ENCODE measurements at regions not wholly inside any gene's neighbourhood (a gene's known extent, or its start where the extent isn't known, plus 50 kb on each side); places are given as distances from the start of the nearest gene placed in this dataset.

GRCh38 chr4:35952751-35953150 is 291.6 kb downstream of the ARAP2 start:
- DNase-seq (ENCODE audit: extremely low spot score, unreplicated experiment), result no peak
- H3K27me3 Mint-ChIP-seq (ENCODE audit: unreplicated experiment), result no peaks in the 10 kb centered on the region
- H3K4me1 Mint-ChIP-seq (ENCODE audit: unreplicated experiment), result no peaks in the 10 kb centered on the region
- TF ChIP-seq CTCF (IDR thresholded peaks at IDR 0.05), result no peak
- H3K27ac Mint-ChIP-seq (ENCODE audit: unreplicated experiment), result no peak overlapping the region
- peaks cover 14% of the 10 kb centered on the region for H3K9me3 Mint-ChIP-seq (ENCODE audit: unreplicated experiment)
- no peaks in the 10 kb centered on the region for H3K36me3 Mint-ChIP-seq (ENCODE audit: unreplicated experiment)
- no peak overlapping the region for H3K4me3 Mint-ChIP-seq (ENCODE audit: unreplicated experiment)

GRCh38 chr4:35963383-35963782 is 280.9 kb downstream of the ARAP2 start:
- no peak overlapping the region for H3K27ac Mint-ChIP-seq (ENCODE audit: unreplicated experiment)
- H3K9me3 Mint-ChIP-seq (ENCODE audit: unreplicated experiment), result no peaks in the 10 kb centered on the region
- no peak for DNase-seq (ENCODE audit: extremely low spot score, unreplicated experiment)
- no peak overlapping the region for H3K4me3 Mint-ChIP-seq (ENCODE audit: unreplicated experiment)
- no peaks in the 10 kb centered on the region for H3K27me3 Mint-ChIP-seq (ENCODE audit: unreplicated experiment)
- peaks cover 10% of the 10 kb centered on the region for H3K4me1 Mint-ChIP-seq (ENCODE audit: unreplicated experiment)
- TF ChIP-seq CTCF (IDR thresholded peaks at IDR 0.05), result no peak
- H3K36me3 Mint-ChIP-seq (ENCODE audit: unreplicated experiment), result no peaks in the 10 kb centered on the region

- no peaks in the 10 kb centered on the region for H3K36me3 Mint-ChIP-seq (ENCODE audit: unreplicated experiment)
- no peak for TF ChIP-seq CTCF (IDR thresholded peaks at IDR 0.05)
- no peak overlapping the region for H3K4me3 Mint-ChIP-seq (ENCODE audit: unreplicated experiment)
- no peaks in the 10 kb centered on the region for H3K9me3 Mint-ChIP-seq (ENCODE audit: unreplicated experiment)
- no peaks in the 10 kb centered on the region for H3K27me3 Mint-ChIP-seq (ENCODE audit: unreplicated experiment)
- no peak for DNase-seq (ENCODE audit: extremely low spot score, unreplicated experiment)
- no peak overlapping the region for H3K27ac Mint-ChIP-seq (ENCODE audit: unreplicated experiment)
- H3K4me1 Mint-ChIP-seq (ENCODE audit: unreplicated experiment), result peaks cover 10% of the 10 kb centered on the region
Observed at GRCh38 chr4:35963974-35964515, 280.3 kb downstream of the ARAP2 start.

- H3K4me3 Mint-ChIP-seq (ENCODE audit: unreplicated experiment), result no peak overlapping the region
- DNase-seq (ENCODE audit: extremely low spot score, unreplicated experiment), result no peak
- no peaks in the 10 kb centered on the region for H3K9me3 Mint-ChIP-seq (ENCODE audit: unreplicated experiment)
- H3K4me1 Mint-ChIP-seq (ENCODE audit: unreplicated experiment), result peaks cover 10% of the 10 kb centered on the region
- no peak overlapping the region for H3K27ac Mint-ChIP-seq (ENCODE audit: unreplicated experiment)
- no peaks in the 10 kb centered on the region for H3K36me3 Mint-ChIP-seq (ENCODE audit: unreplicated experiment)
- H3K27me3 Mint-ChIP-seq (ENCODE audit: unreplicated experiment), result no peaks in the 10 kb centered on the region
- TF ChIP-seq CTCF (IDR thresholded peaks at IDR 0.05), result no peak
Observed at GRCh38 chr4:35965300-35965699, 279.0 kb downstream of the ARAP2 start.

GRCh38 chr4:35966566-35966965 is 277.7 kb downstream of the ARAP2 start:
- no peak overlapping the region for H3K4me3 Mint-ChIP-seq (ENCODE audit: unreplicated experiment)
- peaks cover 10% of the 10 kb centered on the region for H3K4me1 Mint-ChIP-seq (ENCODE audit: unreplicated experiment)
- no peak for DNase-seq (ENCODE audit: extremely low spot score, unreplicated experiment)
- no peaks in the 10 kb centered on the region for H3K27me3 Mint-ChIP-seq (ENCODE audit: unreplicated experiment)
- H3K36me3 Mint-ChIP-seq (ENCODE audit: unreplicated experiment), result no peaks in the 10 kb centered on the region
- no peak overlapping the region for H3K27ac Mint-ChIP-seq (ENCODE audit: unreplicated experiment)
- H3K9me3 Mint-ChIP-seq (ENCODE audit: unreplicated experiment), result no peaks in the 10 kb centered on the region
- TF ChIP-seq CTCF (IDR thresholded peaks at IDR 0.05), result no peak
